Spleen (tissue), 7 donors: ENCODE measurements at regions not wholly inside any gene's neighbourhood (a gene's known extent, or its start where the extent isn't known, plus 50 kb on each side); places are given as distances from the start of the nearest gene placed in this dataset.

ENCODE experiments used
- CTCF ChIP-seq, 11 experiments: fragments of 200-600 bp in 7 of 11; fragments of 450-650 bp in 4 of 11; sonication (generic) in 4 of 11; IDR thresholded peaks in 8 of 11; conservative IDR thresholded peaks in 3 of 11; 1 replicate in 7 of 11; 2 replicates in 4 of 11; pipeline versions ENCODE4 v1.4.0 to v1.8.0; 2016 to 2021; ENCODE audit warnings: antibody characterized with exemption in 11 of 11, inconsistent platforms in 4 of 11, mild to moderate bottlenecking in 1 of 11
- POLR2A ChIP-seq, 3 donors: fragments of 450-650 bp; IDR thresholded peaks; one replicate each; pipeline ENCODE4 v1.5.1; 2017; ENCODE audit warnings: antibody characterized with exemption in 3 of 3, mild to moderate bottlenecking in 1 of 3
- POLR2AphosphoS5 ChIP-seq, 3 donors: sonication (generic); formaldehyde crosslinking; IDR thresholded peaks; one replicate each; pipeline ENCODE4 v1.5.1; 2017; ENCODE audit warnings: antibody characterized with exemption in 3 of 3
- donor health status: DM: no; HTN: no; CAD: no; lungs with moderate emphysema.
- donor health status: DM: no; HTN: no; CAD: no.
- donor health status: DM: no; HTN: no; CAD: no.

GRCh38 chr7:113582471-113582870, 336.3 kb downstream of the PPP1R3A start:
- TF ChIP-seq POLR2A (IDR thresholded peaks at IDR 0.05), result no peak
- no peak for TF ChIP-seq CTCF (IDR thresholded peaks at IDR 0.05 in 8 of 11, conservative IDR thresholded peaks at IDR 0.05 in 3 of 11)
- TF ChIP-seq POLR2AphosphoS5 (IDR thresholded peaks at IDR 0.05), result no peak
